ENCODE measurements at regions not wholly inside any gene's neighbourhood (a gene's known extent, or its start where the extent isn't known, plus 50 kb on each side); places are given as distances from the start of the nearest gene placed in this dataset.

- TF ChIP-seq, protein P1, sequence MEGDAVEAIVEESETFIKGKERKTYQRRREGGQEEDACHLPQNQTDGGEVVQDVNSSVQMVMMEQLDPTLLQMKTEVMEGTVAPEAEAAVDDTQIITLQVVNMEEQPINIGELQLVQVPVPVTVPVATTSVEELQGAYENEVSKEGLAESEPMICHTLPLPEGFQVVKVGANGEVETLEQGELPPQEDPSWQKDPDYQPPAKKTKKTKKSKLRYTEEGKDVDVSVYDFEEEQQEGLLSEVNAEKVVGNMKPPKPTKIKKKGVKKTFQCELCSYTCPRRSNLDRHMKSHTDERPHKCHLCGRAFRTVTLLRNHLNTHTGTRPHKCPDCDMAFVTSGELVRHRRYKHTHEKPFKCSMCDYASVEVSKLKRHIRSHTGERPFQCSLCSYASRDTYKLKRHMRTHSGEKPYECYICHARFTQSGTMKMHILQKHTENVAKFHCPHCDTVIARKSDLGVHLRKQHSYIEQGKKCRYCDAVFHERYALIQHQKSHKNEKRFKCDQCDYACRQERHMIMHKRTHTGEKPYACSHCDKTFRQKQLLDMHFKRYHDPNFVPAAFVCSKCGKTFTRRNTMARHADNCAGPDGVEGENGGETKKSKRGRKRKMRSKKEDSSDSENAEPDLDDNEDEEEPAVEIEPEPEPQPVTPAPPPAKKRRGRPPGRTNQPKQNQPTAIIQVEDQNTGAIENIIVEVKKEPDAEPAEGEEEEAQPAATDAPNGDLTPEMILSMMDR (conservative IDR thresholded peaks at IDR 0.05; ENCODE audit: low read depth in 2 of 2) = no peak
- TF ChIP-seq POLR2AphosphoS5 (IDR thresholded peaks at IDR 0.05; ENCODE audit: low read depth) (no peak), ZNF331 (CRISPR knock-in tag; IDR thresholded peaks at IDR 0.05; ENCODE audit: low read depth) (no peak), STAT1 (IDR thresholded peaks at IDR 0.05; ENCODE audit: unreplicated experiment) (no peak), ETS1 (IDR thresholded peaks at IDR 0.05) (no peak), REST (IDR thresholded peaks at IDR 0.05; ENCODE audit: unreplicated experiment) (no peak)
- TF ChIP-seq, protein P2, sequence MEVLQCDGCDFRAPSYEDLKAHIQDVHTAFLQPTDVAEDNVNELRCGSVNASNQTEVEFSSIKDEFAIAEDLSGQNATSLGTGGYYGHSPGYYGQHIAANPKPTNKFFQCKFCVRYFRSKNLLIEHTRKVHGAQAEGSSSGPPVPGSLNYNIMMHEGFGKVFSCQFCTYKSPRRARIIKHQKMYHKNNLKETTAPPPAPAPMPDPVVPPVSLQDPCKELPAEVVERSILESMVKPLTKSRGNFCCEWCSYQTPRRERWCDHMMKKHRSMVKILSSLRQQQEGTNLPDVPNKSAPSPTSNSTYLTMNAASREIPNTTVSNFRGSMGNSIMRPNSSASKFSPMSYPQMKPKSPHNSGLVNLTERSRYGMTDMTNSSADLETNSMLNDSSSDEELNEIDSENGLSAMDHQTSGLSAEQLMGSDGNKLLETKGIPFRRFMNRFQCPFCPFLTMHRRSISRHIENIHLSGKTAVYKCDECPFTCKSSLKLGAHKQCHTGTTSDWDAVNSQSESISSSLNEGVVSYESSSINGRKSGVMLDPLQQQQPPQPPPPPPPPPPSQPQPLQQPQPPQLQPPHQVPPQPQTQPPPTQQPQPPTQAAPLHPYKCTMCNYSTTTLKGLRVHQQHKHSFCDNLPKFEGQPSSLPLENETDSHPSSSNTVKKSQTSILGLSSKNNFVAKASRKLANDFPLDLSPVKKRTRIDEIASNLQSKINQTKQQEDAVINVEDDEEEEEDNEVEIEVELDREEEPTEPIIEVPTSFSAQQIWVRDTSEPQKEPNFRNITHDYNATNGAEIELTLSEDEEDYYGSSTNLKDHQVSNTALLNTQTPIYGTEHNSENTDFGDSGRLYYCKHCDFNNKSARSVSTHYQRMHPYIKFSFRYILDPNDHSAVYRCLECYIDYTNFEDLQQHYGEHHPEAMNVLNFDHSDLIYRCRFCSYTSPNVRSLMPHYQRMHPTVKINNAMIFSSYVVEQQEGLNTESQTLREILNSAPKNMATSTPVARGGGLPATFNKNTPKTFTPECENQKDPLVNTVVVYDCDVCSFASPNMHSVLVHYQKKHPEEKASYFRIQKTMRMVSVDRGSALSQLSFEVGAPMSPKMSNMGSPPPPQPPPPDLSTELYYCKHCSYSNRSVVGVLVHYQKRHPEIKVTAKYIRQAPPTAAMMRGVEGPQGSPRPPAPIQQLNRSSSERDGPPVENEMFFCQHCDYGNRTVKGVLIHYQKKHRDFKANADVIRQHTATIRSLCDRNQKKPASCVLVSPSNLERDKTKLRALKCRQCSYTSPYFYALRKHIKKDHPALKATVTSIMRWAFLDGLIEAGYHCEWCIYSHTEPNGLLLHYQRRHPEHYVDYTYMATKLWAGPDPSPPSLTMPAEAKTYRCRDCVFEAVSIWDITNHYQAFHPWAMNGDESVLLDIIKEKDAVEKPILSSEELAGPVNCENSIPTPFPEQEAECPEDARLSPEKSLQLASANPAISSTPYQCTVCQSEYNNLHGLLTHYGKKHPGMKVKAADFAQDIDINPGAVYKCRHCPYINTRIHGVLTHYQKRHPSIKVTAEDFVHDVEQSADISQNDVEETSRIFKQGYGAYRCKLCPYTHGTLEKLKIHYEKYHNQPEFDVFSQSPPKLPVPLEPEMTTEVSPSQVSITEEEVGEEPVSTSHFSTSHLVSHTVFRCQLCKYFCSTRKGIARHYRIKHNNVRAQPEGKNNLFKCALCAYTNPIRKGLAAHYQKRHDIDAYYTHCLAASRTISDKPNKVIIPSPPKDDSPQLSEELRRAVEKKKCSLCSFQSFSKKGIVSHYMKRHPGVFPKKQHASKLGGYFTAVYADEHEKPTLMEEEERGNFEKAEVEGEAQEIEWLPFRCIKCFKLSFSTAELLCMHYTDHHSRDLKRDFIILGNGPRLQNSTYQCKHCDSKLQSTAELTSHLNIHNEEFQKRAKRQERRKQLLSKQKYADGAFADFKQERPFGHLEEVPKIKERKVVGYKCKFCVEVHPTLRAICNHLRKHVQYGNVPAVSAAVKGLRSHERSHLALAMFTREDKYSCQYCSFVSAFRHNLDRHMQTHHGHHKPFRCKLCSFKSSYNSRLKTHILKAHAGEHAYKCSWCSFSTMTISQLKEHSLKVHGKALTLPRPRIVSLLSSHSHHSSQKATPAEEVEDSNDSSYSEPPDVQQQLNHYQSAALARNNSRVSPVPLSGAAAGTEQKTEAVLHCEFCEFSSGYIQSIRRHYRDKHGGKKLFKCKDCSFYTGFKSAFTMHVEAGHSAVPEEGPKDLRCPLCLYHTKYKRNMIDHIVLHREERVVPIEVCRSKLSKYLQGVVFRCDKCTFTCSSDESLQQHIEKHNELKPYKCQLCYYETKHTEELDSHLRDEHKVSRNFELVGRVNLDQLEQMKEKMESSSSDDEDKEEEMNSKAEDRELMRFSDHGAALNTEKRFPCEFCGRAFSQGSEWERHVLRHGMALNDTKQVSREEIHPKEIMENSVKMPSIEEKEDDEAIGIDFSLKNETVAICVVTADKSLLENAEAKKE (CRISPR knock-in tag; IDR thresholded peaks at IDR 0.05) = no peak
- ATAC-seq (no peak), DNase-seq (ENCODE audit: low spot score) (no peak)
- no peaks in the 10 kb centered on the region for H3K4me1 Mint-ChIP-seq
- no peaks in the 10 kb centered on the region for H3K36me3 Mint-ChIP-seq (ENCODE audit: low read depth)
- no peaks in the 10 kb centered on the region for H4K20me1 ChIP-seq (replicated peaks; ENCODE audit: insufficient read depth)
- H3K4me3 Mint-ChIP-seq = no peak overlapping the region
- H3K4me2 ChIP-seq = no peak overlapping the region
- no peaks in the 10 kb centered on the region for H3K27me3 Mint-ChIP-seq (ENCODE audit: insufficient read depth, low read depth, poor library complexity)
- no peaks in the 10 kb centered on the region for H3K36me3 ChIP-seq (ENCODE audit: insufficient read depth)
- no peaks in the 10 kb centered on the region for H3K4me1 ChIP-seq (ENCODE audit: insufficient read depth)
- H2AFZ ChIP-seq = no peak overlapping the region
- no peaks in the 10 kb centered on the region for H3K27me3 ChIP-seq (ENCODE audit: insufficient read depth)
- no peaks in the 10 kb centered on the region for H3K79me2 ChIP-seq (replicated peaks; ENCODE audit: insufficient read depth)
- no peaks in the 10 kb centered on the region; the same call in 1 of the 2 replicates for H3K9me2 ChIP-seq (ENCODE audit: insufficient read depth)
- no peaks in the 10 kb centered on the region for H3F3A ChIP-seq (replicated peaks; ENCODE audit: low read depth)
- no peaks in the 10 kb centered on the region for H3K9me3 Mint-ChIP-seq
- H3K27ac ChIP-seq (ENCODE audit: low read depth) = no peak overlapping the region
- no peak overlapping the region for H3K4me3 ChIP-seq
- H3K27ac Mint-ChIP-seq = no peak overlapping the region
These were observed 133.8 kb upstream of the TMC3 start for GRCh38 chr15:81507831-81508230.

Measured in GM23338 (cell line).